HG03139 (cell line): ENCODE measurements at regions not wholly inside any gene's neighbourhood (a gene's known extent, or its start where the extent isn't known, plus 50 kb on each side); places are given as distances from the start of the nearest gene placed in this dataset.

ENCODE experiments used
- ATAC-seq: cut with Tn5 transposase; IDR thresholded peaks from one replicate; pipeline ENCODE4 v1.9.1; 2021; ENCODE audit not compliant: unreplicated experiment

- no peak for ATAC-seq
Measured at GRCh38 chr5:8756498-8757084, 789.3 kb downstream of the SEMA5A start.

- no peak for ATAC-seq
Measured at GRCh38 chr5:8765886-8766285, 780.0 kb downstream of the SEMA5A start.

- no peak for ATAC-seq
Measured at GRCh38 chr5:8766448-8766847, 779.4 kb downstream of the SEMA5A start.

- no peak for ATAC-seq
Measured at GRCh38 chr5:8767111-8767510, 778.8 kb downstream of the SEMA5A start.

- no peak for ATAC-seq
Measured at GRCh38 chr5:8767746-8768145, 778.1 kb downstream of the SEMA5A start.

GRCh38 chr5:8769631-8770030 lies 776.2 kb downstream of the SEMA5A start:
- ATAC-seq, result no peak

- no peak for ATAC-seq
Measured at GRCh38 chr5:8770431-8770830, 775.4 kb downstream of the SEMA5A start.

- ATAC-seq, result no peak
Measured at GRCh38 chr5:8773046-8773615, 772.7 kb downstream of the SEMA5A start.

- no peak for ATAC-seq
Measured at GRCh38 chr5:8784692-8785091, 761.2 kb downstream of the SEMA5A start.

GRCh38 chr5:8788246-8788645 lies 757.6 kb downstream of the SEMA5A start:
- ATAC-seq, result no peak

GRCh38 chr5:8805653-8806052 lies 740.2 kb downstream of the SEMA5A start:
- ATAC-seq, result no peak

- no peak for ATAC-seq
Measured at GRCh38 chr5:8807636-8808035, 738.2 kb downstream of the SEMA5A start.

GRCh38 chr5:8811581-8811980 lies 734.3 kb downstream of the SEMA5A start:
- ATAC-seq, result no peak

- ATAC-seq, result no peak
Measured at GRCh38 chr5:8813180-8813579, 732.7 kb downstream of the SEMA5A start.

- no peak for ATAC-seq
Measured at GRCh38 chr5:8814105-8814504, 731.8 kb downstream of the SEMA5A start.

- no peak for ATAC-seq
Measured at GRCh38 chr5:8824371-8824770, 721.5 kb downstream of the SEMA5A start.

GRCh38 chr5:8825139-8825757 lies 720.6 kb downstream of the SEMA5A start:
- ATAC-seq, result no peak

- ATAC-seq, result no peak
Measured at GRCh38 chr5:8826508-8826907, 719.4 kb downstream of the SEMA5A start.

GRCh38 chr5:8827696-8828095 lies 718.2 kb downstream of the SEMA5A start:
- ATAC-seq, result no peak

GRCh38 chr5:8828596-8829322 lies 717.1 kb downstream of the SEMA5A start:
- ATAC-seq, result no peak

GRCh38 chr5:8829323-8830029 lies 716.4 kb downstream of the SEMA5A start:
- ATAC-seq, result no peak
